ENCODE measurements at regions not wholly inside any gene's neighbourhood (a gene's known extent, or its start where the extent isn't known, plus 50 kb on each side); places are given as distances from the start of the nearest gene placed in this dataset.
"Not testable (repeated sequence)": the region's sequence is repeated elsewhere in the genome, so short reads cannot be mapped to it uniquely, and the experiment has no call there.

- no peak for DNase-seq (ENCODE audit: low spot score in 2 of 2)
- H3K9me3 ChIP-seq = no peaks in the 10 kb centered on the region
- H3K27ac ChIP-seq = no peak overlapping the region
- H3K4me3 ChIP-seq = no peak overlapping the region
- peaks cover 0 to 4% of the 10 kb centered on the region in 2 donors for H3K36me3 ChIP-seq
- H3K27me3 ChIP-seq = no peaks in the 10 kb centered on the region
- intact Hi-C loops (cut with DNase I) = no loop called here
- TF ChIP-seq, protein P1, sequence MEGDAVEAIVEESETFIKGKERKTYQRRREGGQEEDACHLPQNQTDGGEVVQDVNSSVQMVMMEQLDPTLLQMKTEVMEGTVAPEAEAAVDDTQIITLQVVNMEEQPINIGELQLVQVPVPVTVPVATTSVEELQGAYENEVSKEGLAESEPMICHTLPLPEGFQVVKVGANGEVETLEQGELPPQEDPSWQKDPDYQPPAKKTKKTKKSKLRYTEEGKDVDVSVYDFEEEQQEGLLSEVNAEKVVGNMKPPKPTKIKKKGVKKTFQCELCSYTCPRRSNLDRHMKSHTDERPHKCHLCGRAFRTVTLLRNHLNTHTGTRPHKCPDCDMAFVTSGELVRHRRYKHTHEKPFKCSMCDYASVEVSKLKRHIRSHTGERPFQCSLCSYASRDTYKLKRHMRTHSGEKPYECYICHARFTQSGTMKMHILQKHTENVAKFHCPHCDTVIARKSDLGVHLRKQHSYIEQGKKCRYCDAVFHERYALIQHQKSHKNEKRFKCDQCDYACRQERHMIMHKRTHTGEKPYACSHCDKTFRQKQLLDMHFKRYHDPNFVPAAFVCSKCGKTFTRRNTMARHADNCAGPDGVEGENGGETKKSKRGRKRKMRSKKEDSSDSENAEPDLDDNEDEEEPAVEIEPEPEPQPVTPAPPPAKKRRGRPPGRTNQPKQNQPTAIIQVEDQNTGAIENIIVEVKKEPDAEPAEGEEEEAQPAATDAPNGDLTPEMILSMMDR (IDR thresholded peaks at IDR 0.05) = no peak
- no peaks in the 10 kb centered on the region for H3K4me1 ChIP-seq
These were observed 65.5 kb upstream of the HGFAC start for GRCh38 chr4:3376266-3376665.

GRCh38 chr4:3377557-3377956 is 64.2 kb upstream of the HGFAC start:
- Histone ChIP-seq H3K27me3 (no peaks in the 10 kb centered on the region), H3K36me3 (peaks cover 0 to 4% of the 10 kb centered on the region in 2 donors), H3K4me3 (no peak overlapping the region), H3K27ac (no peak overlapping the region), H3K4me1 (no peaks in the 10 kb centered on the region), H3K9me3 (no peaks in the 10 kb centered on the region)
- TF ChIP-seq, protein P1 (IDR thresholded peaks at IDR 0.05) = no peak
- DNase-seq (ENCODE audit: low spot score in 2 of 2) = no peak
- intact Hi-C loops (cut with DNase I) = no loop called here

GRCh38 chr4:3380336-3380735 is 61.4 kb upstream of the HGFAC start:
- H3K36me3 ChIP-seq; DNase-seq (ENCODE audit: low spot score in 2 of 2); intact Hi-C loops (cut with DNase I): not testable (repeated sequence)

DNA sequence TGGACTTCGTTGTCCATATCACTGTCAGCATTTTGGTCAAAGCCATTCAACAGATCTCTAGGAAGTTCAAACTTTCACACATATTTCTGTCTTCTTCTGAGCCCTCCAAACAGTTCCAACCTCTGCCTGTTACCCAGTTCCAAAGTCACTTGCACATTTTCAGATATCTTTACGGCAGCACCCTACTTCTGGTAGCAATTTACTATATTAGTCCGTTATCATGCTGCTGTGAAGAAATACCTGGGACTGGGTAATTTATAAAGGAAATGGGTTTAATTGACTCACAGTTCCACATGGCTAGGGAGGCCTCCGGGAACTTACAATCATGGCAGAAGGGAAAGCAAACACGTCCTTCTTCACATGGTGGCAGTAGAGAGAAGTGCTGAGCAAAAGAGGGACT is 60.6 kb upstream of the HGFAC start:
- H3K4me3 ChIP-seq; H3K36me3 ChIP-seq; H3K4me1 ChIP-seq; DNase-seq (ENCODE audit: low spot score in 2 of 2); H3K27me3 ChIP-seq; H3K27ac ChIP-seq; intact Hi-C loops (cut with DNase I); H3K9me3 ChIP-seq: not testable (repeated sequence)

More at GRCh38 chr4:3380336-3380735, 61.4 kb upstream of the HGFAC start:
- not testable (repeated sequence) for H3K4me1 ChIP-seq, H3K27me3 ChIP-seq, H3K9me3 ChIP-seq, H3K4me3 ChIP-seq, H3K27ac ChIP-seq

- DNase-seq (ENCODE audit: low spot score in 2 of 2) = no peak
- Histone ChIP-seq H3K4me3 (no peak overlapping the region), H3K9me3 (no peaks in the 10 kb centered on the region), H3K27ac (no peak overlapping the region), H3K36me3 (no peaks in the 10 kb centered on the region), H3K27me3 (no peaks in the 10 kb centered on the region), H3K4me1 (peaks cover 0 to 3% of the 10 kb centered on the region in 2 donors)
- intact Hi-C loops (cut with DNase I) = no loop called here
- TF ChIP-seq, protein P1 (IDR thresholded peaks at IDR 0.05) = no peak
These were observed 59.5 kb upstream of the HGFAC start for GRCh38 chr4:3382251-3382650.

DNA sequence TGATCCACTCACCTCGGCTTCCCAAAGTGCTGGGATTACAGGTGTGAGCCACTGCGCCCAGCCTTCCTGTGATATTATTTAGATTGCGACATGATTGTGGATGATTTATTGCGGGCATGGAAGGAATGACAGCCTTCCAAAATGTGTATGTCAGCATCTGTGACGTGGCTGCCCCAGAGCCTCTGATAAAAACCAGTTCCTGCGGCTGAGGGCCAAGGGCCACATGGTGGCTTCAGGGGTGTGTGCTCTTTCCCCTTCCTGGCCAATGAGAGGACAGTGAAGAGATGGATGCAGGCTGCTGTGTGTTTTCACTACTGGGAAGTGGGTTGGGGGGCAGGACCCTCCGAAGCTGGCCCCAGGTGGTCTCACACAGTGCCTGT is 57.4 kb upstream of the HGFAC start:
- DNase-seq (ENCODE audit: low spot score in 2 of 2) = no peak
- Histone ChIP-seq H3K4me3 (no peak overlapping the region), H3K27ac (peak overlapping the region in 1 of 2 donors; percentile 41), H3K27me3 (no peaks in the 10 kb centered on the region), H3K36me3 (no peaks in the 10 kb centered on the region), H3K9me3 (no peaks in the 10 kb centered on the region), H3K4me1 (peaks cover 4 to 17% of the 10 kb centered on the region in 2 donors)
- intact Hi-C loops (cut with DNase I) = no loop called here
- TF ChIP-seq, protein P1 (IDR thresholded peaks at IDR 0.05) = no peak
